ENCODE measurements at regions not wholly inside any gene's neighbourhood (a gene's known extent, or its start where the extent isn't known, plus 50 kb on each side); places are given as distances from the start of the nearest gene placed in this dataset.

DNA sequence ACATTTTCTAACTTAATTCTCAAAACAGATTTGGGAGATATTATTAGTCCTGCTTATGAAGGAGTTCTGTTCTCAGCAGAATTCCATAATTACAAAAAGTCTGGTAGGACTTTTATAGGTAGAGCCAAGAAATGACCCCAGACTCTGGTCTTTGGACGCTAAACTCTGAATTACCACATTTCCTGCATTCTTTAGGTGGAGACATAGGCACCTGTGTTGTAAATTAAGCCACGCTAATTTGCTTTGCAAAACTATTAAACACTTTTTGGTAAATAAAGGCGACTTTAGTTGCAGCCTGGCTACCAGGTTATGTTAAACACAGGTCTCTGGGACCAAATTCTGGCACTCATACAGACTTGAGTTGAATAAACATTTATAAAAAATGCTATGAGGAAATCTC lies 77.7 kb downstream of the C9orf152 start:
- no peak for TF ChIP-seq EP300 (IDR thresholded peaks at IDR 0.05)
- TF ChIP-seq, protein P1, sequence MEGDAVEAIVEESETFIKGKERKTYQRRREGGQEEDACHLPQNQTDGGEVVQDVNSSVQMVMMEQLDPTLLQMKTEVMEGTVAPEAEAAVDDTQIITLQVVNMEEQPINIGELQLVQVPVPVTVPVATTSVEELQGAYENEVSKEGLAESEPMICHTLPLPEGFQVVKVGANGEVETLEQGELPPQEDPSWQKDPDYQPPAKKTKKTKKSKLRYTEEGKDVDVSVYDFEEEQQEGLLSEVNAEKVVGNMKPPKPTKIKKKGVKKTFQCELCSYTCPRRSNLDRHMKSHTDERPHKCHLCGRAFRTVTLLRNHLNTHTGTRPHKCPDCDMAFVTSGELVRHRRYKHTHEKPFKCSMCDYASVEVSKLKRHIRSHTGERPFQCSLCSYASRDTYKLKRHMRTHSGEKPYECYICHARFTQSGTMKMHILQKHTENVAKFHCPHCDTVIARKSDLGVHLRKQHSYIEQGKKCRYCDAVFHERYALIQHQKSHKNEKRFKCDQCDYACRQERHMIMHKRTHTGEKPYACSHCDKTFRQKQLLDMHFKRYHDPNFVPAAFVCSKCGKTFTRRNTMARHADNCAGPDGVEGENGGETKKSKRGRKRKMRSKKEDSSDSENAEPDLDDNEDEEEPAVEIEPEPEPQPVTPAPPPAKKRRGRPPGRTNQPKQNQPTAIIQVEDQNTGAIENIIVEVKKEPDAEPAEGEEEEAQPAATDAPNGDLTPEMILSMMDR (IDR thresholded peaks at IDR 0.05): no peak
- TF ChIP-seq POLR2A (IDR thresholded peaks at IDR 0.05): no peak
- no peak for TF ChIP-seq POLR2AphosphoS5 (IDR thresholded peaks at IDR 0.05)
